ENCODE measurements at regions not wholly inside any gene's neighbourhood (a gene's known extent, or its start where the extent isn't known, plus 50 kb on each side); places are given as distances from the start of the nearest gene placed in this dataset.

DNA sequence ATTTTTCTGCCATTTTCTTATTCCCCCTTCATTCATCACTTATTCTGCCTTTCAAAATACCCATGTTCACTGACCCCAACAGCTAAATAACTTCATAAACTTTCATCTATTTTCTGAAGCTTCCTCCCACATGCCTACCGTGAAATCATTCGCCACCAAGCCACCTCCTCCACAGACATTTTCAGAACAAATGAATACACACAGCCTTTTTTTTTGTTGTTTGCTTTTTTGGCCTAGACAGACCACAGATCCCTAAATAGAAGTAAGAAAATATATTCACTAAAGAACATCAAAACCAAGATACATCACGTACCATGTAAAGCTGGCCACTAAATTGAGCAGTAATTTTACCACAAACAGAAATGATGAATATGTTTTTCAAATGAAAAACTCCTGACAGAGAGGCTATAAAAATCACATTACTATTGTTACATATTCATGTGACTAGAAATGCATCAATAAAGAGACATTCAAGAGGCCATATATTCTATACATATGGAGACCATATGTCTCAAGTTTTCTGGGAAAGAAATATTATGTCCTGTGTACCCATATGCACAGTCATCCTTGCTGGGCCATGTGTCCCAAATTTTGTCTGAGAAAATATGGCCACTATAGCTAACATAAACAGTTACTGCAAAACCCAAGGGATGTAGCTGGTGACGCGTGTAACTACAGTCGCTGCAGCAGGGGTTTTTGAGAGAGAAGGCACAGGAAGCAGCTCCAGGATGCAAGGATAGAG is 200.3 kb downstream of the FBXO15 start (continued):
- no peak for TF ChIP-seq IRF4 (IDR thresholded peaks at IDR 0.05; ENCODE audit: low read depth, low read length)
- no peak for TF ChIP-seq TBL1XR1 (IDR thresholded peaks at IDR 0.05; ENCODE audit: low read depth, low read length)
- TF ChIP-seq, protein P1, sequence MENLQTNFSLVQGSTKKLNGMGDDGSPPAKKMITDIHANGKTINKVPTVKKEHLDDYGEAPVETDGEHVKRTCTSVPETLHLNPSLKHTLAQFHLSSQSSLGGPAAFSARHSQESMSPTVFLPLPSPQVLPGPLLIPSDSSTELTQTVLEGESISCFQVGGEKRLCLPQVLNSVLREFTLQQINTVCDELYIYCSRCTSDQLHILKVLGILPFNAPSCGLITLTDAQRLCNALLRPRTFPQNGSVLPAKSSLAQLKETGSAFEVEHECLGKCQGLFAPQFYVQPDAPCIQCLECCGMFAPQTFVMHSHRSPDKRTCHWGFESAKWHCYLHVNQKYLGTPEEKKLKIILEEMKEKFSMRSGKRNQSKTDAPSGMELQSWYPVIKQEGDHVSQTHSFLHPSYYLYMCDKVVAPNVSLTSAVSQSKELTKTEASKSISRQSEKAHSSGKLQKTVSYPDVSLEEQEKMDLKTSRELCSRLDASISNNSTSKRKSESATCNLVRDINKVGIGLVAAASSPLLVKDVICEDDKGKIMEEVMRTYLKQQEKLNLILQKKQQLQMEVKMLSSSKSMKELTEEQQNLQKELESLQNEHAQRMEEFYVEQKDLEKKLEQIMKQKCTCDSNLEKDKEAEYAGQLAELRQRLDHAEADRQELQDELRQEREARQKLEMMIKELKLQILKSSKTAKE (IDR thresholded peaks at IDR 0.05; ENCODE audit: low read depth, poor library complexity, severe bottlenecking): no peak
- TF ChIP-seq, protein P2, sequence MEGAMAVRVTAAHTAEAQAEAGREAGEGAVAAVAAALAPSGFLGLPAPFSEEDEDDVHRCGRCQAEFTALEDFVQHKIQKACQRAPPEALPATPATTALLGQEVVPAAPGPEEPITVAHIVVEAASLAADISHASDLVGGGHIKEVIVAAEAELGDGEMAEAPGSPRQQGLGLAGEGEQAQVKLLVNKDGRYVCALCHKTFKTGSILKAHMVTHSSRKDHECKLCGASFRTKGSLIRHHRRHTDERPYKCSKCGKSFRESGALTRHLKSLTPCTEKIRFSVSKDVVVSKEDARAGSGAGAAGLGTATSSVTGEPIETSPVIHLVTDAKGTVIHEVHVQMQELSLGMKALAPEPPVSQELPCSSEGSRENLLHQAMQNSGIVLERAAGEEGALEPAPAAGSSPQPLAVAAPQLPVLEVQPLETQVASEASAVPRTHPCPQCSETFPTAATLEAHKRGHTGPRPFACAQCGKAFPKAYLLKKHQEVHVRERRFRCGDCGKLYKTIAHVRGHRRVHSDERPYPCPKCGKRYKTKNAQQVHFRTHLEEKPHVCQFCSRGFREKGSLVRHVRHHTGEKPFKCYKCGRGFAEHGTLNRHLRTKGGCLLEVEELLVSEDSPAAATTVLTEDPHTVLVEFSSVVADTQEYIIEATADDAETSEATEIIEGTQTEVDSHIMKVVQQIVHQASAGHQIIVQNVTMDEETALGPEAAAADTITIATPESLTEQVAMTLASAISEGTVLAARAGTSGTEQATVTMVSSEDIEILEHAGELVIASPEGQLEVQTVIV (IDR thresholded peaks at IDR 0.05; ENCODE audit: borderline replicate concordance, partially characterized antibody): no peak
- TF ChIP-seq, protein P3, sequence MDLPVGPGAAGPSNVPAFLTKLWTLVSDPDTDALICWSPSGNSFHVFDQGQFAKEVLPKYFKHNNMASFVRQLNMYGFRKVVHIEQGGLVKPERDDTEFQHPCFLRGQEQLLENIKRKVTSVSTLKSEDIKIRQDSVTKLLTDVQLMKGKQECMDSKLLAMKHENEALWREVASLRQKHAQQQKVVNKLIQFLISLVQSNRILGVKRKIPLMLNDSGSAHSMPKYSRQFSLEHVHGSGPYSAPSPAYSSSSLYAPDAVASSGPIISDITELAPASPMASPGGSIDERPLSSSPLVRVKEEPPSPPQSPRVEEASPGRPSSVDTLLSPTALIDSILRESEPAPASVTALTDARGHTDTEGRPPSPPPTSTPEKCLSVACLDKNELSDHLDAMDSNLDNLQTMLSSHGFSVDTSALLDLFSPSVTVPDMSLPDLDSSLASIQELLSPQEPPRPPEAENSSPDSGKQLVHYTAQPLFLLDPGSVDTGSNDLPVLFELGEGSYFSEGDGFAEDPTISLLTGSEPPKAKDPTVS (IDR thresholded peaks at IDR 0.05; ENCODE audit: low read depth, low read length): no peak
- no peak for TF ChIP-seq WRNIP1 (IDR thresholded peaks at IDR 0.05; ENCODE audit: borderline replicate concordance, low read depth, low read length)
